ENCODE measurements at regions not wholly inside any gene's neighbourhood (a gene's known extent, or its start where the extent isn't known, plus 50 kb on each side); places are given as distances from the start of the nearest gene placed in this dataset.
"Not testable (repeated sequence)": the region's sequence is repeated elsewhere in the genome, so short reads cannot be mapped to it uniquely, and the experiment has no call there.

DNA sequence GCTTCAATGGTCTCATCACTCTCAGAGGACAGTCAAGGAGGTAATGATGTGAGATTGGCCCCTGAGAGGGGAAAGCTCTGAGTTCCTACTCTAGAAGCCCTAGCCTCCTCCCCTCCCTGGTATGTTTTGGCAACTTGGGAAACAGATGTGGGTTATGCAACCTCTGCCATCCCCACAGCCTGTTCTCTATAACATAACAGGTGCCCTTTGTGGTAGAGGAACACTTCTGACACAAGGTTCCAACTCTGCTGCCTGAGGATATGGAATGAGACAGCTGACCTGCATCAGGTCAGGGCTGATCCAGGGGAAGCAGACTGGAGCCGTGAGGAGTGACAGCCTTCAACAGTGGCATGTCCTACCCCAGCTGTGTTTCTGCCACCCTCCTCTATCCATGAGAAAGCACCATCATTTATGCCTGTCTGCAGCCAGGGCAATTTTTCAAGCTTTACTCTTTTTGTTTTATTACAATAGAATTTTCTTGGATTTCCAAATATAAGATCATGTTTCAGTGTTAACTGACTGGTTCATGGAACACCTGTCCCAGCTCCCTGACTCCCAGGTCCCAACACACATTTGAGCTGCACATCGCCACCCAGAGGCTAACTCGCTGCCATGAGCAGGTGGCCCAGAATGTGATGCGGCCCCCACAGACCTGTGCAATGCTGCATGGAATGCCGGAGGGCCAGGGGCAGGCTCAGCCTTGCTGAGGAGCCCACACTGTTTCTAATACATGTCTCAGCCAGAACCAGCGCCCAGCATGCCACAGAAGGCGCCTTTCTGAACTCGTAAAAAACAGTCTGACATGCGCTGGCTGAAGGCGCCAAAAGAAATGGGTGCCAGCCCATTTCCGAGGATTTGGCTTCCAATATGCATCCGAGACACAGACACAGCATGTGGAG, 124.8 kb upstream of the CHST15 start:
- DNase-seq (ENCODE audit: low read depth in 2 of 3, low spot score in 2 of 3): no peak

DNA sequence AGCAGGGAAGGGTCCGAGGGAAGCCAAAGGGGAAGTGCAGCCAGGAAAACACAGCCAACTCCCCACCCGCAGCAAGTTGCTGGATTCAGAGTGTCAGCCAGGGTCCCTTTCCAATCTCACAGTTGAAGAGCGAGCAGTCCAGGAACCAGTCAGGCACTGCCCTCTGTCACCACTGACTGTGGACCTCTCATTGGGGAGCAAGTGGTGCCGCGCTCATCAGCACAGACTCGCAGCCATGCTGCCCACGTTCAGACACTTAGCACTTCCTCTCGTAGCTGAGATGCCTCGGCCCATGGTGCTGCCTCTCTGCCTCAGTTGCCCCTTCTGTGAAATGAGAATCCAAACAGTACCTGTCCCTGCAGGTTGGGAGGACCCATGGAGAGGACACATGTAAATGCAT, 123.6 kb upstream of the CHST15 start:
- no peak for DNase-seq (ENCODE audit: low read depth in 2 of 3, low spot score in 2 of 3)

DNA sequence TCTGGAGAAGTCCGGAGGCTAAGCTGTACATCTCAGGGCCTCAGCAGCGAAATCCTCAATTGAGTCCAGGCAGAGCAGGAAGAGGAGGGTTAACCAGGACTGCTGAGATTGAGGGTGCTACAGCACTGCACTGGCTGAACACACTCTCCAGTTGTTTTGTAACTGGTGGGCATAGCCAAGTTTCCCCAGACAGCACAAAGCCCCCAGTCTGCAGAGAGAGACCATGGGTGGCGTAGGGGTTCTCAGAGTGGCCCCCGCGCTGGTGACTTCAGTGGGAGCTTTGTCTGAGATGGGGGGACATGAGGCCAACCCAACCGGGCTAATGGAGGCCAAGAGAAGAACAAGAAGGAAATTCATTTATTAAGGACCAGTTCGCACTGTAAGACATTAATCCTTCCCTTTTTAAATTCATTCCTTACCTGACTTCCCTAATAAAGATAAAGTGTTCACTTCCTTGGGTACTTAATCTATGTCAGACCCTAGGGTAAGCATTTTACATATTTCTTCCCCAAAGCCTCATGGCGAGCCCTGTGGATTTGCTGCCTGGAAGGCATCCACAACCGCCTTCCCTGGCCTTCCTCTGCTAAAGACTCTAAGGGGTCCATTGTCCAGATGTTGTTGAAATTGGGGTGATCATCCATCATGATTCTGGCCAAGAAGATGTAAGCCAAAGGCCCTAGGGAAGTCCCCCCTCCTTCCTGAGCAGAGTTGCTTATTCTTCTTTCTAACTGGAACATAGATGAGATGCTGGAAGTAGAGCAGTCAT, 121.4 kb upstream of the CHST15 start:
- DNase-seq (ENCODE audit: low read depth in 2 of 3, low spot score in 2 of 3): no peak

DNA sequence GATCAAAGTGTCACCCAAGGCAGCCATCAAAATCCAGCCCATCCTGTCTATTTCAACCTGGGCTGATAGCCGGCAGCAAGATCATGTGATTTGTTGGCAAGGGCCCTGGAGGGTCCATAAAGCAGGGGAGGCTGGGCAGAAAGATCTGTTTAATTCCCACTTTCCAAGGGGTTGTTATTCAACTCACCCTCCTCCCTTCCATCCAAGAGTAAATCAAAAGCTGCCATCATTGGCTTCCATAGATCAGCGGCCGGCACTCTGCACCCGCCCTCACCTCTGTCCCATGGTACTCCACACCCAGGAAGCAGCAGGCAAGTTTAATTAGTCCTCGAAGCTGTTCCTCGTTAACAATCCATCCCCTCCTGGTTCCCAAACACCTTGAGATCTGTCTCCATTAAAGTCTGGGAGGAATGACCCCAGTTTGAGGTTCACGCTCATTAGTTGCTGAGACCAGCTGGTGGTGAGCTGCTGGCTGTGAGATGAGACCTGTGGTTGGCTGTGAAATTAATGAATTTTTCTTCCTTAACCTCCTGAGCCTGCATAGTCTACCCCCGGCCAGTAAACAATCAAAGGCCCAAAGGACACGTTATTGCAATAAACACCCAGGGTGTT, 120.6 kb upstream of the CHST15 start:
- no peak for DNase-seq (ENCODE audit: low read depth in 2 of 3, low spot score in 2 of 3)

DNA sequence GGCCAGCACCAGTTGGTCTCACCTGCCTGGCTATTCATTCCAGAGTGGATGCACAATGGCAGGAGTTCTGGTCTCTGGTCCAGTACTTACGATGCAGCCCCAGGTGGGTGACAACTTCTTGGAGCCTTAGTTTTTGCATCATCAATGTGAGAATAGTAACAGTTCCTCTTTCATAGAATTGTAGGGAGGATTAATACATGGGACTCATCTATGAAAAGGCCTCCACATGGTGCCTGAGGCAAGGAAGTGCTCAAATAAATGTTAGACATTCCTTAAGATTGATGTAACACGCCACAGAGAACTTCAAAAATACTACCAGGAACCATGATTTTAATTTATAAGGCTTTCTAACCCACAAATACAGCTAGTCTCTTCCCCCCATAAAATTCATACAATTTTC, 120.1 kb upstream of the CHST15 start:
- DNase-seq (ENCODE audit: low read depth in 2 of 3, low spot score in 2 of 3): no peak

DNA sequence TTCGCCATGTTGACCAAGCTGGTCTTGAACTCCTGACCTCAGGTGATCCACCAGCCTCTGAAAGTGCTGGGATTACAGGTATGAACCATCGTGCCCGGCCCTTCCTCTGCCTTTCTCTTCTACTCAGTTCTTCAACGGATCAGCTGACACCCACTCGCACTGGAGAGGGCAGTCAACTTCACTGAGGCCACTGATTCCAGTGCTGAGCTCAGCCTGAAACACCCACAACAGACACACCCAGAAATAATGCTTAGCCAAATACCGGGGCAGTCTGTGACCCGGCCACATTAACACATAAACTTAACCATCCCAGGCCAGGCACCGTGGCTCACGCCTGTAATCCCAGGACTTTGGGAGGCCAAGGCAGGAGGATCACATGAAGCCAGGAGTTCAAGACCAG, 119.3 kb upstream of the CHST15 start:
- DNase-seq (ENCODE audit: low read depth in 2 of 3, low spot score in 2 of 3): no peak

DNA sequence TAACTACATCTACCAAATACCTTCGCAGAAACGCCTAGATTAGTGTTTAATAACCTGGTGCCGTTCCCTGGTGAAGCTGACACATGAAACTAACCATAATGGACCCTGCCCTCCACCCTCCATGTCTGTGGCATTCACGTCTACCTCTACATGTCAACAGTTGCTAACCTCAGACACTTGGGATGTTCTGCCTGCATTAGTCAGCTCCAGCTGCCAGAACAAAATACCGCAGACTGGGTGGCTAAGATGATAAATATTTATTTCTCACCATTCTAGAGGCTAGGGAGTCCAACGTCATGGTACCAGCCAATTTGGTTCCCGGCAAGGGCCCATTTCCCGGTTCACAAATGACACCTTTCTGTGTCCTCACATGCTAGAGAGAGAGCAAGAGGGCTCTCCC, 118.5 kb upstream of the CHST15 start:
- no peak for DNase-seq (ENCODE audit: low read depth in 2 of 3, low spot score in 2 of 3)

DNA sequence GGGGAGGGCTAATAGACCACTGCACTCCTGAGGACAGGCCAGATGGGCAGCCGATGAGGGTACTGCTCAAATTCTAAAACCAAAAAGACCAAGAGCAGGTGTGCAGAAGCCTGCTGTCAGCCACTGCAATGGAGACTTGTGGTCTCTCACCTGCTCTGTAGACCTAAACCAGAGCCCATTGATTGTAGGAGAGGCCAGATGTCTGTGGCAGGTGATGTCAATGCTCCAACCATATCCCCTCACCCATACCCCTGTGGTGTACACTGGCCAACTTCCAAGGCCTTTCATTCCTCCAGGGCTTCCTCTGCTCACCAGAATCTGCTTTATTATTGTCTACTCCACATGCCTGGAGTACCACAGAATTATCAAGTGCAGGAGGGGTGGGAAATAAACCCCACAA, 116.9 kb upstream of the CHST15 start:
- no peak for DNase-seq (ENCODE audit: low read depth in 2 of 3, low spot score in 2 of 3)

DNA sequence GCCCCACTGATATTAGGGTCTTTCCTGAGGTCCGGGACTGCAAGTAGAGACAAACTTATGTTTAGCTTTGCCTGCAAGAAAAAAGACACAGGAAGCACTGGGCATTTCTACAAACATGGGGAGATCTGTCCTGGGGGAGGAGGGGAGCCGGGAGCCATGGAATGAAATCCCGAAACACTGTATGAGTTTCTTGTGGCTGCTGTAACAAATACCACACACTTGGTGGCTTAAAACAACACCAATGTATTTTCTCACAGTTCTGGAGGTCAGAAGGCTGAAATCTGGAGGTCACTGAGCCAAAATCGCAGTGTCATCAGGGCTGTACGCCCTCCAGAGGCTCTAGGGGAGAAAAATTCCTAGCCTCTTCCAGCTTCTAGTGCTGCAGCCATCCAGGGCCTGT, 114.0 kb upstream of the CHST15 start:
- no peak for DNase-seq (ENCODE audit: low read depth in 2 of 3, low spot score in 2 of 3)

DNA sequence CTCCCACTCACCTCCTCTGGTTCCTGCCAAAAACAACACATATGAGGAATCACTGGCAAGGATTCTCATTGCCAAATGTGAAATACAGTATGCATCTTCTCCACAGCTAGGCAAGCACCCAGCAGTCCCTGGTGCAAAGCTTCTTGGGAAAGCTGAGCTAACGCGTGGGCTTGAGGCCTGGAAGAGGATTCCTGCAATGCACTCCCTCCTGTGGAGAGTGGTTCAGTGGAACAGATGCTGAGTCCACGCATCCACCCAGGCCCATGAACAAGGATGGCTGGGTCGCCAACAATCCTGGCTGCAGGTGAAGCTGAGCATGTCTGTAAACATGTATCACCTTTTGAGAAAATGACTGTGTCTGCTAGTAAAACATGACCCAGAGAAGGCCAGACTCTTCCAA, 113.2 kb upstream of the CHST15 start:
- DNase-seq (ENCODE audit: low read depth in 2 of 3, low spot score in 2 of 3): no peak

DNA sequence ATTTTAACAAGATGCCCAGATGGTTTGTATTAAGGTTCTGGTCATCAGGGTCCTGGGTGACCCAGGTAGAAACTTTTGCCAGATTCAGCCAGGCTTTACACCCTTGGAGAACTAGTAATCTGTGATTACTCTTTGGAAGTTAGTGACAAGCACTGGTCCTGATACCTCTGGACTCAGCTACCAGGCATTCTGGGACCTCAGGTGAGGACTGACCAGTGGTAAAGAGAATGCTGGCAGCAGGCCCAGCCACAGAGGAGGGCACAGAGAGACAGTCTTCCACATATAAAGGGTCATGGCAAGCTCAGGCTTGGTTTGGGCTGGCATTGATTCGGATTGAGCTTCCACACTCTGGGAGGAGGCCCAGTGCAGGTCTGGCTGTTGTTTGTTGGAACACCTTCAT, 112.0 kb upstream of the CHST15 start:
- no peak for DNase-seq (ENCODE audit: low read depth in 2 of 3, low spot score in 2 of 3)

DNA sequence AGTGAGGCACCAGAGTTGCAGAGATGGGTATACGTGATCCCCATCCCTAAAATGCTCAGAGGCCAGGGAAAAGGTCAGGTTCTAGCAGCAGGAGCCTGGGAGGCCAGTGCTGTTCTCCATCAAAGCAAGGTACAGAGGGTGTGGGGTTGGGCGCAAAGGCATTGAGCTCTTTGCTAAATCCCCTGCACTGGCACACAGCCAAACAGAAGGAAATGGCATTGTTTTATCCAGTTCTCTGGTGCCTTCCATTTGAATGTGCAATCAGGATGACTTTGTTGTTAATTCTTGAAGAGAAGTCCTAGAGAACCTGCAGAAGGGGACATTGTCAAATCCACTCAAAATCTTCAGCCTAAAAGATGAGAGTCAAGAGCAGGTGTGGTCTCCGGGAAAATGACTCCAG, 111.3 kb upstream of the CHST15 start:
- DNase-seq (ENCODE audit: low read depth in 2 of 3, low spot score in 2 of 3): no peak

DNA sequence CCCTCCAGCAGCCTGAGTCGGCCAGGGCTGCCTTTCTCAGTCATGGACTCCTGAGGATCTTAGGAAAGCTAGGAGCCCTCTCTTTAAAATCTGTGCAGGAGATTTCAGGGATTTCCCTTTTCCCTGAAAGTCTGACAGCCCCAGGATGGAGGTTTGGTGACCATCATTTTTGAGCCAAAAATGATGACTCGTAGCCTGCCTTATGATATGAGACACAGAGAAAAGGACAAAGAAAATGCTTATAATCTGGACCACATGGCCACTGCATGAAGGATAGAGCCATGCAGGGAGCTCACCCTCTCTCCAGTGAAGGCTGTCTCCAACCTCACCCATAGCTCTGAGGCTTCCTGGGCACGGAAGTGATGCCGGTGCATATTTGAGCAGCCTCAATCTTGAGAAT, 106.6 kb upstream of the CHST15 start:
- DNase-seq (ENCODE audit: low read depth in 2 of 3, low spot score in 2 of 3): no peak

DNA sequence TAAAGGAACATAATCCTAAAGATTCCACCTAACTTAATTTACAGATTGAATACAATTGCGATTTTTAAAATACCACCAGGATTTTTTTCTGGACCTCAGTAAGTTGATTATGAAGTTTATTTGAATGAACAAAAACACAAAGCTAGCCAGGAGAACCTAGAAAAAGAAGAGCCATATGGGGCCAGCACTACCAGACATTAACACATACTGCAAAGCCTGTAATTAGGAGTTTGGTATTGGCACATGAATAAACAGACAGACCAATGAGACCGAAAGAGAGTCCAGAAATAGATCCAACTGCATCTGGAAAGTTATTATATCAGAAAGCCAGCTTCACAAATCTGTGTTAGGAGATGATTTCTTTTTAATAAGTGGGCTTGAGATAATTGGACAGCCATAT, 105.5 kb upstream of the CHST15 start:
- no peak for DNase-seq (ENCODE audit: low read depth in 2 of 3, low spot score in 2 of 3)

DNA sequence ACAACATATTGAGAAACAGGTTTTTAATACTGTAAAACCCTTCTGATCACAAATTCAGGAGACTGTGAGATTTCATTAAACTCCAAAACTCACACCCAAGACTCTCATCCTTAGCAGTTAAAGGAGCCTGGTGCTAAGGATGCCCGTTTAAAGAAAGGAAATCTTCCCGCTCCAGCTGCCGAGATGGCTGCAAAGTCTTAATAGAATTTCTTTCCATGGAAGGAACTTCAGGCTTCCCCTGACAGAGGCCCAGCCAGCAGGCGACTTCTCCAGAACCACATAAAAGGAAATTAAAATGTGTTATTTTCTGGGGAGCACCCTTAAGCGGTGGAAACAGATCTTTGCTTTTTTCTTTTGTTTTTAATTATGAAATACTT, 104.7 kb upstream of the CHST15 start:
- no peak for DNase-seq (ENCODE audit: low read depth in 2 of 3, low spot score in 2 of 3)

DNA sequence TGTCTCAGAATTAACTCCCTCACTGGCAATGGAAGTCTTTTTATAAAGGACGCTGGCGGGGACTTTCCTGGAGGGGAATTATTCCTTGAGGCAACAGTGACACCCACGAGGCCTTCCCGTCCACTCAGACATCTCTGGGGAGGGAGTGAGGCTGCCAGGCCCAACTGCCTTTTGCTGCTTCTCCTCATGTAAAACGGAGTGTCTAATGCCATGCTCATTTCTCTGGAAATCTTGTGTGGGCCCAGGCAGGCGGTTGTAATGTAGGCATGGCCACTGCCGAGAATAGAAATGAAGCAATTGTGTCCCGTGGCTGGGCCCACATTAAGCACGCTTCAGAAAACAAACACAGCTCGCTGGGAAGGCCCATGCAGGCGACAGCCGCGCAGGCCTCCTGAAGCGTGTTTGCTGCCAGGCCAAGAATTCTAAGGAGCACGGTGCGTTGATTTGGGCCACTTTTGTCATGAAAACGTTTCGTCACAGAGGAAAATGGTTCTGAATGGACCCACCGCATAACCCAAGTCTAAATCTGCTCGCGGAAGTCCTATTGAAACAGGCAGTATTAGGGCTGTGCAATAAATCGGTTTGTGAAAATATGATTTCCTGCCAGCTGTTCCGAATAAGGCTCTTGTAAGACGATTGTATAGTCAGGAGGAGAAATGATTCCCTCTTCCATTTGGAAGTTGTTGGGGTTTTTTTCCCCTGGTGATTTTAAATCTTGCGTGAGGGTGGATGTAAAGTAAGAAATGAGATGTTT, 104.2 kb upstream of the CHST15 start:
- DNase-seq (ENCODE audit: low read depth in 2 of 3, low spot score in 2 of 3): no peak

DNA sequence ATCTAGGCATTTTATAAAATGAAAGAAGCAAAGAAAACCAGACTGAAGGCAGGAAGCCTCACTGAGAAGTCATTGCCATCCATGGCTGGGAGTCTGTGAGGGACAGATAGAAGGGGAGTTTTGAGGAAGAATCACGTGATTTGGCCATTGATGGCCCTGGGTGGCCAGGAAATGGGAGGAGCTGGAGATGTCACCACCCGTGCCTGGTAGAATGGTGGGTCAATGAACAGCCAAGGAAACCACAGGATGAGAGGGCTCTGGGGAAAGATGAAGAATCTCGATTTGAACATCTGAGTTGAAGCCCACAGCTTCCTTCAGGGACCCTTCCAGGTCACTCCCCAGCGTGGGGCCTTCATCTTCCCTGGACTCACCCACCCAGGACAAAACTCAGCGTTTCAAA, 103.3 kb upstream of the CHST15 start:
- no peak for DNase-seq (ENCODE audit: low read depth in 2 of 3, low spot score in 2 of 3)

DNA sequence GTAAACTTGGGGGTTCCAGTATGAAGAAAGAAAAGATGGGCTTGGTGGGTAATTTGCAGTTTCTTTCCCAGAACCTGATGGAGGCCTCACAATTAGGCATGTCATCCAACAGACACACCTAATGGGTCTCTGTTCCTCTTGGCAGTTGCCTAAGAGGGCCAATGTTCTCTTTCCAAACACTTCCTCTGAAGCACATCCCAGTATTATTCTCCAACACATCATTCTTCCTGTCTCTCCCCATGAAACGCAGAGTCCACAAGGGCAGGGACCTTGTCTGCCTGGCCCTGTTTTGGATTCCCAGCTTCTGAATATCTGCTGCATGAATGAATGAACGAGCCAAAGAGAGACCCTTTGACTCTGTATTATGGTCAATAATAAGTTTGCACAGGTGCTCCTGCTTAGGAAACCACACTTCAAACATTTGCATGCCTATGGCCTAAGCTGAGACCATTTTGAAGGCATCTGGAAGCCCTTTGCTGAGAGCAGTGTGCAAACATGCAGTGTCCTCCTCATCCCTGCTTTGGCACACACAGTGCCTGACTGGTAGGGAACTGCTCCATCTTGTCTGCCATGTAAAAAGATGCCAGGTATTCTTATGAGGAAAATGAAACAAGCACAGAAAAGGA, 100.9 kb upstream of the CHST15 start:
- DNase-seq (ENCODE audit: low read depth in 2 of 3, low spot score in 2 of 3): no peak

DNA sequence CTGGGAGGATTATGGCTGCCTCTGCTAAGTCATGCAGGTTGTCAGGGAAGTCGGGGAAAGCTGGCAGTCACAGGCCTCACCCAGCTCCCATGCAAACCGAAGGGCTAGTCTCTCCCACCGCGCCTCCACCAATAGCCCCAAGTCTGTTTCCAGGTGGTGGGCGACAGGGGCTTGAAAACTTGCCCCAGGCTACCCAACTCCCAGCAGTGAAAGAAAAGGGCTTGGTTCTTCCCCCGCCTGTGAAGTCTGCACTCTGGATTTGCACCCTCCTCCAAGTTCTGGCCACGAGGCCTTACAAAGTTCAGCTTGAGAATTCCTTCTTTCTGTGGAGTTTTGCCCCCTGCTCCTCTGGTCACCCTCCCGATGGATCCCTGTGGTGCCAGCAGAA, 99.9 kb upstream of the CHST15 start:
- DNase-seq (ENCODE audit: low read depth in 2 of 3, low spot score in 2 of 3): no peak

DNA sequence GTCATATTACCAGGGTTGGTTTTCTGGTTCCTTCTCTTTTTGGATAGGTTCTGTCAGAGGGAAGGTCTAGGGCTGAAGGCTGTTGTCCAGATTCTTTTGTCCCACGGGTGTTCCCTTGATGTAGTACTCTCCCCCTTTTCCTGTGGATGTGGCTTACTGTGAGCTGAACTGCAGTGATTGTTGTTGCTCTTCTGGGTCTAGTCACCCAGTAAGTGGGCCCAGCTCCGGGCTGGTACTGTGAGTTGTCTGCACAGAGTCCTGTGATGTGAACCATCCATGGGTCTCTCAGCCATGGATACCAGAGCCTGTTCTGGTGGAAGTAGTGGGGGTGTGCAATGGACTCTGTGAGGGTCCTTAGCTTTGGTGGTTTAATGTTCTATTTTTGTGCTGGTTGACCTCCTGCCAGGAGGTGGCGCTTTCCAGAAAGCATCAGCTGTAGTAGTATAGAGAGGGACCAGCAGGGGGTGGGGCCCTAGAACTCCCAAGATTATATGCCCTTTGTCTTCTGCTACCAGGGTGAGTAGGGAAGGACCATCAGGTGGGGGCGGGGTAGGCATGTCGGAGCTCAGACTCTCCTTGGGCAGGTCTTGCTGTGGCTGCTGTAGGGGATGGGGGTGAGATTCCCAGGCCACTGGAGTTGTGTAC, 99.4 kb upstream of the CHST15 start:
- DNase-seq (ENCODE audit: low read depth in 2 of 3, low spot score in 2 of 3): not testable (repeated sequence)

DNA sequence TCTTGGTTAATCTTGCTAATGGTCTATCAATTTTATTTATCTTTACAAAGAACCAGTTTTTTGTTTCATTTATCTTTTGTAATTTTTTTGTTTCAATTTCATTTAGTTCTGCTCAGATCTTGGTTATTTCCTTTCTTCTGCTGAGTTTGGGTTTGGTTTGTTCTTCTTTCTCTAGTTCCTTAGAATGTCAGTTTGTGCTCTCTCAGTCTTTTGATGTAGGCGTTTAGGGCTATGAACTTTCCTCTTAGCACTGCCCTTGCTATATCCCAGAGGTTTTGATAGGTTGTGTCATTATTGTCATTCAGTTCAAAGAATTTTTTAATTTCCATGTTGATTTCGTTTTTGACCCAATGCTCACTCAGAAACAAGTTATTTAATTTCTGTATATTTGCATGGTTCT, 97.1 kb upstream of the CHST15 start:
- not testable (repeated sequence) for DNase-seq (ENCODE audit: low read depth in 2 of 3, low spot score in 2 of 3)
